ENCODE measurements at regions not wholly inside any gene's neighbourhood (a gene's known extent, or its start where the extent isn't known, plus 50 kb on each side); places are given as distances from the start of the nearest gene placed in this dataset.

DNA sequence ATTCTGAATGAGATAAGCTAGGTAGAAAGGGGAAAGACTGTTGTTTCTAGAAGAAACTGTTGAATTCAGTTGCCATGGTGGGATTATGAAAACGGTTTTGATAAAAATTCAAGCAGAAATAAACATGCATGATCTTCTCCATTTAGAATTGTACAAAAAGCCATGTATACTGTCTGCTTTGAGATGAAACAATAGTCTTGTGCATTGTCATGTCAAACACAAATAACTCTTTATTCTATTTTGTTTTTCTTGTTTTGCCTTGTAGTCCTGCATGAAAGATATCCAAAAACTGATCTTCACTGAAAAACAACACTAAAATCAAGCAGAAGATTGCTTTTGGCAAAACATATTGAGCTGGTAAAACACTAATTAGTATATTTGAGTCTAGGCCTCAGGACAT is 659.9 kb downstream of the LTN1 start:
- no peak for DNase-seq
- H3K18ac ChIP-seq (ENCODE audit: low read length) = no peak overlapping the region
- H3K9me3 ChIP-seq (ENCODE audit: insufficient read depth, low read depth, low read length) = no peaks in the 10 kb centered on the region
- no peaks in the 10 kb centered on the region for H3K36me3 ChIP-seq (ENCODE audit: control insufficient read depth in 1 of 2, insufficient read depth in 2 of 2, low read length in 2 of 2)
- no peak overlapping the region for H3K27ac ChIP-seq (ENCODE audit: low read depth, low read length)
- no peak overlapping the region for H2BK5ac ChIP-seq (ENCODE audit: low read depth, low read length, poor library complexity)
- H3K4me2 ChIP-seq (ENCODE audit: low read length) = no peak overlapping the region
- no peak overlapping the region for H3K14ac ChIP-seq (ENCODE audit: low read length)
- no peaks in the 10 kb centered on the region for H3K79me2 ChIP-seq (ENCODE audit: control insufficient read depth, insufficient read depth, low read length, poor library complexity)
- H2BK120ac ChIP-seq (ENCODE audit: insufficient read depth, low read length, poor library complexity) = no peak overlapping the region
- H3K4ac ChIP-seq (ENCODE audit: low read depth, low read length) = no peak overlapping the region
- no peak overlapping the region for H2BK12ac ChIP-seq (ENCODE audit: low read length)
- no peak overlapping the region for H4K12ac ChIP-seq (ENCODE audit: low read depth, low read length)
- no peak overlapping the region for H4K91ac ChIP-seq (ENCODE audit: low read depth, low read length)
- no peak overlapping the region for H3K4me3 ChIP-seq (ENCODE audit: low read depth, low read length)
- no peak overlapping the region for H2AK5ac ChIP-seq (ENCODE audit: low read length)
- no peaks in the 10 kb centered on the region for H3K27me3 ChIP-seq (ENCODE audit: insufficient read depth, low read length)
- no peaks in the 10 kb centered on the region for H3K4me1 ChIP-seq (ENCODE audit: control insufficient read depth in 1 of 2, insufficient read depth in 2 of 2, low read length in 2 of 2)
- peaks cover 2% of the 10 kb centered on the region for H3K79me1 ChIP-seq (ENCODE audit: low read length)
- no peak overlapping the region for H4K8ac ChIP-seq (ENCODE audit: low read depth, low read length)
- no peak overlapping the region for H3K9ac ChIP-seq (ENCODE audit: low read length)
- WGBS (ENCODE audit: extremely low coverage, insufficient coverage, insufficient read length) = no CpG with 5 or more reads among the region's 1 CpG
- H2AFZ ChIP-seq (ENCODE audit: insufficient read depth, low read length, poor library complexity) = no peak overlapping the region
- H3K23ac ChIP-seq (ENCODE audit: low read length) = no peak overlapping the region

DNA sequence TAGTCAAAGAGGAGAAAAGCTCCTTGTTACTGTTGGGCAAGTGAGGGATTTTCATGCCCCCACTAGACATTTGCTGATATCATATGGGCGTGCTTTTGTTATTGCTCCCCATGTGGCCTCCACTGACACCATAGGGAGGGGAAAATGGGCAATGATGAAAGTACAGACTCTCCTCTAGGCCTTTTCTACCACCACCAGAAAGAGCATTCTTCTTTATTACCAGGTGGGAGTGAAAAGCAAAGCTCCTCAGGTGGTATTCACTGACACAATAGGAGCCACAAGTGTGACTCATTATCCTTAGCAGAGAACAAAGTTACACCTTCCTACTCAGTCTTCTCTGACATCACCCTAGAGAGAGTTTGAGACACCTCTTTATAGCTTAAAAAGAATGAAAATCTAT is 667.1 kb downstream of the LTN1 start:
- Histone ChIP-seq H3K27ac (ENCODE audit: low read depth, low read length) (no peak overlapping the region), H3K27me3 (ENCODE audit: insufficient read depth, low read length) (no peaks in the 10 kb centered on the region), H3K36me3 (ENCODE audit: control insufficient read depth in 1 of 2, insufficient read depth in 2 of 2, low read length in 2 of 2) (no peaks in the 10 kb centered on the region), H2AFZ (ENCODE audit: insufficient read depth, low read length, poor library complexity) (no peak overlapping the region), H4K8ac (ENCODE audit: low read depth, low read length) (no peak overlapping the region), H3K4me2 (ENCODE audit: low read length) (no peak overlapping the region), H3K23ac (ENCODE audit: low read length) (no peak overlapping the region), H4K12ac (ENCODE audit: low read depth, low read length) (no peak overlapping the region), H3K79me1 (ENCODE audit: low read length) (no peaks in the 10 kb centered on the region), H2BK120ac (ENCODE audit: insufficient read depth, low read length, poor library complexity) (no peak overlapping the region), H3K4me3 (ENCODE audit: low read depth, low read length) (no peak overlapping the region), H3K4me1 (ENCODE audit: control insufficient read depth in 1 of 2, insufficient read depth in 2 of 2, low read length in 2 of 2) (no peaks in the 10 kb centered on the region), H3K18ac (ENCODE audit: low read length) (no peak overlapping the region), H3K9me3 (ENCODE audit: insufficient read depth, low read depth, low read length) (no peaks in the 10 kb centered on the region), H3K14ac (ENCODE audit: low read length) (no peak overlapping the region), H2AK5ac (ENCODE audit: low read length) (no peak overlapping the region), H4K91ac (ENCODE audit: low read depth, low read length) (no peak overlapping the region), H3K9ac (ENCODE audit: low read length) (no peak overlapping the region), H2BK5ac (ENCODE audit: low read depth, low read length, poor library complexity) (no peak overlapping the region), H2BK12ac (ENCODE audit: low read length) (no peak overlapping the region), H3K79me2 (ENCODE audit: control insufficient read depth, insufficient read depth, low read length, poor library complexity) (no peaks in the 10 kb centered on the region), H3K4ac (ENCODE audit: low read depth, low read length) (no peak overlapping the region)
- whole genome bisulfite sequencing (ENCODE audit: extremely low coverage, insufficient coverage, insufficient read length) = no CpG with 5 or more reads among the region's 1 CpG
- no peak for DNase-seq

DNA sequence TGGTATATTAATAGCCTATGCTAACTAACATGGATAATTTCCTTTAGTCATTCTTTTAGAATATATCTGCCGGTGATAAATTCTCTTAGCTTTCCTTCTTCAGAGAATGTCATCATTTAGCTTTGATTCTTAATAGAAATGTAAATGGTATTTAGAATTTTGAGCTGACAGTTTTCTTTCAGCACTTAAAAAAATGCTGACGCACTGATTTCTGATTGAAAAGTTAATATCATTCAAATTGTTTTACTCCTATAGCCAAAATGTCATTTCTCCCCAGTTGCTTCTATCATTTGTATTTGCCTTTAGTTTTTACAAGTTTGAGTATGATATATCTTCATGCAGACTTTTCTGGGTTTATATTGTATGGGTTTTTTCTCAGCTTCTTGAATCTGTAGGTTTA is 668.0 kb downstream of the LTN1 start:
- Histone ChIP-seq H2AK5ac (ENCODE audit: low read length) (no peak overlapping the region), H3K14ac (ENCODE audit: low read length) (no peak overlapping the region), H2AFZ (ENCODE audit: insufficient read depth, low read length, poor library complexity) (no peak overlapping the region), H2BK120ac (ENCODE audit: insufficient read depth, low read length, poor library complexity) (no peak overlapping the region), H2BK12ac (ENCODE audit: low read length) (no peak overlapping the region), H2BK5ac (ENCODE audit: low read depth, low read length, poor library complexity) (no peak overlapping the region), H3K4me1 (ENCODE audit: control insufficient read depth in 1 of 2, insufficient read depth in 2 of 2, low read length in 2 of 2) (no peaks in the 10 kb centered on the region), H3K9ac (ENCODE audit: low read length) (no peak overlapping the region), H3K4ac (ENCODE audit: low read depth, low read length) (no peak overlapping the region), H4K91ac (ENCODE audit: low read depth, low read length) (no peak overlapping the region), H3K79me2 (ENCODE audit: control insufficient read depth, insufficient read depth, low read length, poor library complexity) (no peaks in the 10 kb centered on the region), H3K4me2 (ENCODE audit: low read length) (no peak overlapping the region), H3K18ac (ENCODE audit: low read length) (no peak overlapping the region), H3K23ac (ENCODE audit: low read length) (no peak overlapping the region), H3K79me1 (ENCODE audit: low read length) (no peaks in the 10 kb centered on the region), H3K36me3 (ENCODE audit: control insufficient read depth in 1 of 2, insufficient read depth in 2 of 2, low read length in 2 of 2) (no peaks in the 10 kb centered on the region), H3K27me3 (ENCODE audit: insufficient read depth, low read length) (no peaks in the 10 kb centered on the region), H4K8ac (ENCODE audit: low read depth, low read length) (no peak overlapping the region), H3K9me3 (ENCODE audit: insufficient read depth, low read depth, low read length) (no peaks in the 10 kb centered on the region), H4K12ac (ENCODE audit: low read depth, low read length) (no peak overlapping the region), H3K27ac (ENCODE audit: low read depth, low read length) (no peak overlapping the region), H3K4me3 (ENCODE audit: low read depth, low read length) (no peak overlapping the region)
- DNase-seq = no peak
- WGBS (ENCODE audit: extremely low coverage, insufficient coverage, insufficient read length) = no CpG with 5 or more reads among the region's 2 CpGs

DNA sequence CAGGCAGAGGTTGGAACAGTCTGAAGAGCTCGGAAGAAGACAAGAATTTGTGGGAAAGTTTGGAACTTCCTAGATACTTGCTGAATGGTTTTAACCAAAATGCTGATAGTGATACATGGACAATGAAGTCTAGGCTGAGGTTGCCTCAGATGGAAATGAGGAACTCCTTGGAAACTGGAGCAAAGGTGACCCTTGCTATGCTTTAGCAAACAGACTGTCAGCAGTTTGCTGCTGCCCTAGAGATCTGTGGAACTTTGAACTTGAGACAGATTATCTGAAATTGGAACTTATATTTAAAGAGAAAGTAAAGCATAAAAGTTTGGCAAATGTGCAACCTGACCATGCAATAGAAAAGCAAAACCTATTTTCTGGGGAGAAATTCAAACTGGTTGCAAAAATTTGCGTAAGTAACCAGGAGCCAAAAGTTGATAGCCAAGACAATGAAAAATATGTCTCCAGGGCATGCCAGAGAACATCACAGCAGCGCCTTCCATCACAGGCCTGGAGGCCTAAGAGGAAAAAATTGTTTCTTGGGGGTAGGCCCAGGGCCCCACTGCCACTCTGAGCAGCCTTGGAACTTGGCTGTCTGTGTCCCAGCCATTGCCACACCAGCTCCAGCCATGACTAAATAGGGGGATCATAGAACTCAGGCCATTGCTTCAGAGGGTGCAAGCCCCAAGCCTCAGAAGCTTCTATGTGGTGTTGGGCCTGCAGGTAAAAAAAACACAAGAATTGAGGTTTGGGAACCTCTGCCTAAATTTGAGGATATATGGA is 675.3 kb downstream of the LTN1 start:
- Histone ChIP-seq H4K91ac (ENCODE audit: low read depth, low read length) (no peak overlapping the region), H4K12ac (ENCODE audit: low read depth, low read length) (no peak overlapping the region), H3K9ac (ENCODE audit: low read length) (no peak overlapping the region), H3K4me2 (ENCODE audit: low read length) (no peak overlapping the region), H3K4me1 (ENCODE audit: control insufficient read depth in 1 of 2, insufficient read depth in 2 of 2, low read length in 2 of 2) (no peaks in the 10 kb centered on the region), H3K79me2 (ENCODE audit: control insufficient read depth, insufficient read depth, low read length, poor library complexity) (no peaks in the 10 kb centered on the region), H2AFZ (ENCODE audit: insufficient read depth, low read length, poor library complexity) (no peak overlapping the region), H2BK120ac (ENCODE audit: insufficient read depth, low read length, poor library complexity) (no peak overlapping the region), H2AK5ac (ENCODE audit: low read length) (no peak overlapping the region), H3K27me3 (ENCODE audit: insufficient read depth, low read length) (no peaks in the 10 kb centered on the region), H3K79me1 (ENCODE audit: low read length) (no peaks in the 10 kb centered on the region), H3K36me3 (ENCODE audit: control insufficient read depth in 1 of 2, insufficient read depth in 2 of 2, low read length in 2 of 2) (no peaks in the 10 kb centered on the region), H3K18ac (ENCODE audit: low read length) (no peak overlapping the region), H3K9me3 (ENCODE audit: insufficient read depth, low read depth, low read length) (peaks cover 2% of the 10 kb centered on the region), H3K4ac (ENCODE audit: low read depth, low read length) (no peak overlapping the region), H3K27ac (ENCODE audit: low read depth, low read length) (no peak overlapping the region), H4K8ac (ENCODE audit: low read depth, low read length) (no peak overlapping the region), H2BK12ac (ENCODE audit: low read length) (no peak overlapping the region), H3K23ac (ENCODE audit: low read length) (no peak overlapping the region), H2BK5ac (ENCODE audit: low read depth, low read length, poor library complexity) (no peak overlapping the region), H3K4me3 (ENCODE audit: low read depth, low read length) (no peak overlapping the region), H3K14ac (ENCODE audit: low read length) (no peak overlapping the region)
- DNase-seq = no peak
- no CpG with 5 or more reads among the region's 3 CpGs for WGBS (ENCODE audit: extremely low coverage, insufficient coverage, insufficient read length)
